GM21360 (cell line): ENCODE measurements at regions not wholly inside any gene's neighbourhood (a gene's known extent, or its start where the extent isn't known, plus 50 kb on each side); places are given as distances from the start of the nearest gene placed in this dataset.

ENCODE experiments used
- ATAC-seq: cut with Tn5 transposase; IDR thresholded peaks from one replicate; pipeline ENCODE4 v1.9.1; 2021; ENCODE audit warnings: mild to moderate bottlenecking, moderate library complexity; ENCODE audit not compliant: unreplicated experiment

- ATAC-seq: no peak
These were observed 80.1 kb upstream of the PPP1R3A start for GRCh38 chr7:113998934-113999333.

DNA sequence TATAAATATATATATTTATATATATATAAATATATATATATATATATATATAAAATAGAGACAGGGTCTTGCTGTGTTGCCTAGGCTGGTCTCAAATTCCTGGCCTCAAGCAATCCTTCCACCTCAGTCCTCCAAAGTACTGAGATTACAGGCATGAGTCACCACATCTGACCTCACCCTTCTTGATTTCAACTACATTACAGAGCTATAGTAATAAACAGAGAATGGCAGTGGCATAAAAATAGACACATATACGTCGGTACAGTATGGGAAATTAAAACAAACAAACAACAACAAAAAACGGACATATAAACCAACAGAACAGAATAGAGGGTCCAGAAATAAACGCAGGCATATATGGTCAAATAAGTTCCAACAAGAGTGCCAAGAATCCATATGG lies 77.6 kb upstream of the PPP1R3A start:
- ATAC-seq: no peak

DNA sequence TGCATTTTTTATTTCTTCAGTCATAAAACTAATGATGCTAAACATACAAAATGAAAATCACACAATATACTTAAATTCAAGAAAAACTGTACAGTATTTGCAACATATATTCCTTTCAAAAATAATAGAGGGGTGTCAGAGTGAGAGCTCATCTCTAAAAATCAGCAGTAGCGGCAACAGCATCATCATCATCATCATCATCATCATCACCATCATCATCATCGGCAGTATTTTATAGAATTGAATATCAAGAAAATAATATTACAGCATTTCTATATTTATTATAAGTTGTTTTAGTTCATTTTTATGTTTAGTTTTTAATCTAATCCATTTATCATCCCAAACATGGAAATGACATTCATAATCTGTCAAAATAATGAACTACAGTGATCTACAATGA lies 67.4 kb upstream of the PPP1R3A start:
- ATAC-seq: no peak

DNA sequence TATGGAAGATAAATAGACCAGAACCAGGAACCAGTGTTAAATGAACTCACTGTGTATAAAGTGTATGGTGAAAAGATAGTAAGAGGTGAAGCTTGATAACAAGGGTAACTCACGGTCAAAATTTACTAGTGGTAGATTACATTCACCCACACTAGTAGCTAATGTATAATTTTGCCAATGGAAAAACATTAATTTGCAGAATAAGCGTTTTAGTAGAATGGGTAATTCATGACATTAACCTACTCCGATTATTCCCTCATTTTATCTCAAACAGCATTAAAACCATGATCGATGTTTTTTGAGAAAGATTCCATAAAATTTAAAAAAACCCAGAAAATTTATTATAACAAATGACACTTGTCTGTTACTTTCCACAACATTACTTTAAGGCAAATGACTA lies 57.7 kb upstream of the PPP1R3A start:
- no peak for ATAC-seq

GRCh38 chr7:113968713-113969112 lies 49.9 kb upstream of the PPP1R3A start:
- no peak for ATAC-seq
